ENCODE measurements at regions not wholly inside any gene's neighbourhood (a gene's known extent, or its start where the extent isn't known, plus 50 kb on each side); places are given as distances from the start of the nearest gene placed in this dataset.

DNA sequence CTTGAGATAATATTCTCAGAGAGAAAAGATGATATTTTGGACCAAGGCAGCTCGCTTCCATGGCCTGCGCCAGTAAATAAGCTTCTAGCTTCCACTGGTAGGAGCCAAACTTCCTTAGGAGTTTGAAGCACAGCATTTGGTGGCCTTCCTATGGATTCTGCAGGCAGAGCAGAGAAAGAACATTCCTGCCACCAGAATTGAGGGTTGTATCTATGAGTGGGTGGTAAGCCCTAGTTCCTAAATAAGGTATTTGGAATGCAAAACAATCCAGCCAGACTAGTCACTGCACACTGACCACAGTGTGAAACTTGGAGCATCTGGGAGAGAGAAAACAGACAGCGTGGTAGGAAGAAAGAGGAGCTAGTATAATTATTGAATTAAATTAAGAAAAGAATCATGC, 54.1 kb upstream of the BCAR3 start:
- no peak overlapping the region for H3K4me3 ChIP-seq
- H3K4me1 ChIP-seq = no peaks in the 10 kb centered on the region
- ATAC-seq (no peak), DNase-seq (no peak)
- no peaks in the 10 kb centered on the region for H3K27me3 ChIP-seq
- H3K36me3 ChIP-seq = no peaks in the 10 kb centered on the region
- H3K9me3 ChIP-seq = no peaks in the 10 kb centered on the region
- no peak overlapping the region for H3K27ac ChIP-seq
- intact Hi-C loops (cut with DNase I) = no loop called here
- WGBS (ENCODE audit: insufficient coverage, low coverage, low lambda C conversion rate, missing lambda C conversion rate) = 92% methylated on average over 2 of the region's 3 CpGs
- TF ChIP-seq POLR2A (IDR thresholded peaks at IDR 0.05) = no peak
- TF ChIP-seq, protein P1, sequence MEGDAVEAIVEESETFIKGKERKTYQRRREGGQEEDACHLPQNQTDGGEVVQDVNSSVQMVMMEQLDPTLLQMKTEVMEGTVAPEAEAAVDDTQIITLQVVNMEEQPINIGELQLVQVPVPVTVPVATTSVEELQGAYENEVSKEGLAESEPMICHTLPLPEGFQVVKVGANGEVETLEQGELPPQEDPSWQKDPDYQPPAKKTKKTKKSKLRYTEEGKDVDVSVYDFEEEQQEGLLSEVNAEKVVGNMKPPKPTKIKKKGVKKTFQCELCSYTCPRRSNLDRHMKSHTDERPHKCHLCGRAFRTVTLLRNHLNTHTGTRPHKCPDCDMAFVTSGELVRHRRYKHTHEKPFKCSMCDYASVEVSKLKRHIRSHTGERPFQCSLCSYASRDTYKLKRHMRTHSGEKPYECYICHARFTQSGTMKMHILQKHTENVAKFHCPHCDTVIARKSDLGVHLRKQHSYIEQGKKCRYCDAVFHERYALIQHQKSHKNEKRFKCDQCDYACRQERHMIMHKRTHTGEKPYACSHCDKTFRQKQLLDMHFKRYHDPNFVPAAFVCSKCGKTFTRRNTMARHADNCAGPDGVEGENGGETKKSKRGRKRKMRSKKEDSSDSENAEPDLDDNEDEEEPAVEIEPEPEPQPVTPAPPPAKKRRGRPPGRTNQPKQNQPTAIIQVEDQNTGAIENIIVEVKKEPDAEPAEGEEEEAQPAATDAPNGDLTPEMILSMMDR (IDR thresholded peaks at IDR 0.05) = no peak

DNA sequence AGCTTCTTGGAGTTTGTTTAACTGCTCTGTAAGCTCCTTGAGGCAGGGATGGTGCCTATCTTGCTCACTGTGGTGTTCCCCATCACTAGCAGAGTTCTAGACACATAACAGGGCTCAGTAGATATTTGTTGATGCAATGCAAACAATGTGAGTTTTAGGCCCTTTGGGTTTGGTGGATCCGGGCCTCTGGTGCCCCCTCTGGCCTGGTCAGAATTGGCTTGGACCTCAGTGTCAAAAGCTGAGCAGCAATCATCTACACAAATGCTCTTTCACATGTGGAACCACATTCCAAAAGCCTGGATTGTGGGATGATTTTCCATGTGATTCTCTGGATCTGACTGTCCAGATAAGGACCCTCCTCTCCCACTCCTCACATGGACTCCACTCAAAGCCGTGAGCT, 53.4 kb upstream of the BCAR3 start:
- Histone ChIP-seq H3K4me1 (no peaks in the 10 kb centered on the region), H3K9me3 (no peaks in the 10 kb centered on the region), H3K27ac (no peak overlapping the region), H3K4me3 (no peak overlapping the region), H3K27me3 (no peaks in the 10 kb centered on the region), H3K36me3 (no peaks in the 10 kb centered on the region)
- intact Hi-C loops (cut with DNase I) = no loop called here
- TF ChIP-seq, protein P1 (IDR thresholded peaks at IDR 0.05) = peak in 1 of 4 donors; percentile 16
- no peak for TF ChIP-seq POLR2A (IDR thresholded peaks at IDR 0.05)
- no peak for DNase-seq
- peak in 2 of 4 donors; percentile 21 to 35 for ATAC-seq
- 100% methylated on average over 1 of the region's 2 CpGs for WGBS (ENCODE audit: insufficient coverage, low coverage, low lambda C conversion rate, missing lambda C conversion rate)

GRCh38 chr1:93733340-93733739, 51.7 kb upstream of the BCAR3 start:
- Histone ChIP-seq H3K9me3 (no peaks in the 10 kb centered on the region), H3K36me3 (no peaks in the 10 kb centered on the region), H3K27me3 (no peaks in the 10 kb centered on the region), H3K27ac (no peak overlapping the region), H3K4me1 (no peaks in the 10 kb centered on the region), H3K4me3 (no peak overlapping the region)
- 78% methylated on average over 3 of the region's 7 CpGs for WGBS (ENCODE audit: insufficient coverage, low coverage, low lambda C conversion rate, missing lambda C conversion rate)
- no peak for ATAC-seq
- DNase-seq = no peak
- no peak for TF ChIP-seq POLR2A (IDR thresholded peaks at IDR 0.05)
- TF ChIP-seq, protein P1 (IDR thresholded peaks at IDR 0.05) = no peak
- intact Hi-C loops (cut with DNase I) = no loop called here

GRCh38 chr1:93732514-93732913, 50.9 kb upstream of the BCAR3 start:
- H3K4me3 ChIP-seq = no peak overlapping the region
- ATAC-seq (no peak), DNase-seq (no peak)
- intact Hi-C loops (cut with DNase I) = no loop called here
- H3K27ac ChIP-seq = no peak overlapping the region
- TF ChIP-seq, protein P1 (IDR thresholded peaks at IDR 0.05) = no peak
- TF ChIP-seq POLR2A (IDR thresholded peaks at IDR 0.05) = no peak
- no peaks in the 10 kb centered on the region for H3K9me3 ChIP-seq
- H3K36me3 ChIP-seq = no peaks in the 10 kb centered on the region
- WGBS (ENCODE audit: insufficient coverage, low coverage, low lambda C conversion rate, missing lambda C conversion rate) = 55% methylated on average over 4 of the region's 4 CpGs
- no peaks in the 10 kb centered on the region for H3K4me1 ChIP-seq
- no peaks in the 10 kb centered on the region for H3K27me3 ChIP-seq

Data from right lobe of liver (tissue), 6 donors.